HUDEP-2 (cell line): ENCODE measurements at regions not wholly inside any gene's neighbourhood (a gene's known extent, or its start where the extent isn't known, plus 50 kb on each side); places are given as distances from the start of the nearest gene placed in this dataset.

Source experiments
- DNase-seq, 76 experiments: peaks; one replicate each; lab custom pipeline; 2025; ENCODE audit not compliant: unreplicated experiment in 76 of 76; lab: John Stamatoyannopoulos, UW

DNA sequence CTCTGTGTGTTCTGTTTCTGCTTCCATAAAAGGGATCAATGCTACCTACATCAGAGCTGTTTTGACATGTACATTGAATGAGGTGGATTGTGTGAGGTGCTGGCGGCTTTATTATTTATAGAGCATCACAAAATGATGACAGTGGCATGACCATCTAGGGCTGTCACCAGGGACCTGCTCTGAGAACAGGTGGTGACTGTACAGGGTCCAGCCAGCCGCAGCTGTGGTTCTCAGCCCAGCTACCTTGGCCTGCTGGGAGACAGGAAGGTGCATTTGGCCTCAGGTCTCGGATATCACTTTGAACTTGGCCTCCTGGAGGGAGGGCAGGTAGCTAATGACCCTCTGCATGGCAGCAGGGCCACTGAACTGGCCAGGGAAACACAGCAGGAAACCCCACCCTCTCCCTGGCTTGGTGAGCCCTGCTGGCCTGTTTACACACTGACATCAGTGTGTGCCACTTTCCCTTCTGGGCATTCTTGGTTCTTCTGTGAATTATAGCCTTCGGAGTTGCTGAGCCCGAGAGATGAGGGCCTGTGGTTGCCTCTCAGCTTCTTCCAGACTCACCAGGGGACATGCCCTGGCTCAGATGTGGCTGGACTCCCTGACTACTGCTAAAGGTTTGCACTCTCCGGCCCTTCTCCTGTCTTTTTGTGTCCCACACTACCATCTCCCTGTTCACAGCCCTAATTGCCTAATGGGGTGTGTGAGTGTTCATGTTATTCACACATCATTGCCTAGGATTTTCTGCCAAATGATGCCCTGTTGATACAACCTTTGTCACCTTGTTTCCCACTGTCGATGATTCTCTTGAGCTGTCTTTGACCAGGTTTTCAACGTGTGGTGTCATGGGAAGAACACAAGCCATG is 109.2 kb upstream of the RAB12 start:
- no peak for DNase-seq

DNA sequence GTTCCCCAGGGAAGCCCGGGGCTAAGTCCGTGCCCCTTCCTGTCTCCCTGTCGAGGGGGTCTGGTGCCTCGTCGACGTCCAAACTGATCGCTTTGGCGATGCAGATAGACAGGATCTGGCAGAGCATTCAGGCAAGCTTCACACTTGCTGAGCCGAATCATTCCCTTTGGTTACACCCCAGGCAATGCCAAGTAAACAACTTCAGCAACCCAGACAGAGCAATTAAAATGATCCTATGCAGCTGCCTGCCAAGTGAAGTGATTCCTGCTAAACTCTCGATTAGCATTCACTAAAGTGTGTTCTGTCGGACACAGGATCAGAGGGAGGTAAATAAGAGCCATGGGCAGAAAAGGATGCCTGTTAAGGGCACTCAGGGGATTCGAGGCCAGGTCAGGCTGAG is 108.2 kb upstream of the RAB12 start:
- DNase-seq, result no peak

DNA sequence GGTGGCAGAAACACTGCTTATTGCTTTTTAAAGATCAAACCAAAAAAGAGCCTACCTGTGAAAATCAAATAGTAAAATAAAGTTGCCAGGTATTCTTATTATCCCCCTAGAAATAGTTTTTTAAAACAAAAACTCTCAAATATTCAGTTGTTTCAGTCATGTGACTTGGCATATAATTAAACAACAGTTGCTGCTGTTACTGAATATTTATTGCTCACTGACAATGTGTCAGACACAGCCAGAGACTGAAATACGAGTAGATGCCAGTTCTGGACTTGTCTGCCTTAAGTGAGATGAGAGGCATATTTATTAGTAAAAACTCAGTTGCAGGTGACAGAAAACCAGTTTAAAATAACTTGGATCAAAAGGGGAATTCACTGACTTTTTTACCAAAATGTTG is 106.0 kb upstream of the RAB12 start:
- no peak for DNase-seq

DNA sequence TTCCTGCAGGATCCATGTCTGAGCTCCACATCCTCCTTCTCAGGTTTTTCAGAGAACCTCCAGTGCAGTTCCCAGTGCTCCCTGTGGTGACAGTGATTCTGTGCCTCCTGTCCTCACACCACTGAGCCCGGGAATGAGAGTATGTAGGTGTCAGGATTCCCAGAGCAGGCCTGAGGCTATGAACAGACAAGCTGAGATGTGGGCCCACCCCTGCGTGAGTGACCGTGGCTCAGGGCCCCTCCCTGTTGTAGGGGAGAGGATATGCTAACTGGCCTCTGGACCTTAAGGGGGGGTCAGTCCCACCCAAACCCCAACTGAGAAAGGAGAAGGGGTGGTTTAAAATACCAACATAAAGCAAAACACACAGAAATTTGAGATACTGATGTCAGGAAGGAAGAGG is 104.8 kb upstream of the RAB12 start:
- no peak for DNase-seq

DNA sequence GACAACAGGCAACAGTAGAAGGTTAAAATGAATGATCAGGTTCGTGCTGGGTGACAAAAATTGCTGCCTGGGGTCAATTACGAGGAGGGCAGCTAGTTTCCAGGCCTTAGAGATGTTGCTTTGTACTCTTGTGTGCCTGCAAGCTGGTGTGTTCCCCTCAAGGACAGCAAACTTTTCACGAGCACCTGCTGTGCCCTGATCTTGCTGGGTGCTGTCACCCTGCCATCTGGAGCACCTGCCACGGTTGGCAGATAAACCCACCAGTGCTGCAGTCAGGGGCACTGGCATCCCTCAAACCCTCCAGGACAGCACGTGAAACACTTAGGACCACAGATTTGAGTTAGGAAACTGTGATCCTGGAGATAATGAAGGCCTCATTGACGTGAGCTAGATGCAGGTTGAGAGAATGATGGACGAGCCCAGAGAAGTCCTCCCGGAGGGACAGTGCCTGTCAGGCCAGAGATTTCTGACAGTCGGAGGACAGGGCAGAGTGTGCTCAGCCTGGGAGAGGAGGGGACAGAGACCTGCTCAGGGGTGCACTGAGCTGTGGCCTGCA is 104.3 kb upstream of the RAB12 start:
- DNase-seq, result no peak

DNA sequence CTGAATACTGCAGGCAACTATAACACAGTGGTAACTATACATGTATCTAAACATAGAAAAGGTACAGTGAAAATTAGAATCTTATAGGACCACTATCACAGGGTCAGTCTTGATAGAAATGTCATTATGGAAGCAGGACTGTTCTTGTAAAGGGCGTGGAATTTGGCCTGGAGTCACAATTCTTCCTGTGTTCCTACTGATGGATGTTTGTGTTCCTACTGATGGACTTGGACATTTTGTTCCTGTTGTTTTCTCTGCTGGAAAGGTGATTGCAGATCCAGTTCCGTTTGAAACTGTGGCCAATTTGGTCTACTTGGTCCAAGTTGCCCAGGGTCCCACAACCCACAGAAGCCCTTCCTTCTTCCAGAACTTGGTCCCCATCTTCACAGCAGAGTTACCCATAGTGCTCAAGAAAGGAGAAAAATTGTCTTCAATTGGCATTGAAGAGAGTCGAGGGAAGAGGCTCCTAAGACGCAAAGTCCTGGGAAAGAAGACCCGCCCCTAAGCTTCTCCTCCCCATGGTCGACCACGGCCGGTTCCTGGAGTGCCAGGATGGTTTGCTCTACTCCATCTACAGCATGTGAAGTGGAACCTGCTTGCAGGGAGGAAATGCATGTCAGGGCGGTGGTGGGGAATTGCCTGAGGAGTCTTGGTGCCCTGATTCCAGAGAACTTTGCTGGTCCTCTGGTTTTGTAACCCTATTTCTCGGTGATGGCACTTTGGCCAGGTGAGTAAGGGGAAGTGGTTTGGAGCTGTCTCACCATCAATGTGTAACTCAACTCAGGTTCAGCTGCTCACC is 102.8 kb upstream of the RAB12 start:
- no peak for DNase-seq

DNA sequence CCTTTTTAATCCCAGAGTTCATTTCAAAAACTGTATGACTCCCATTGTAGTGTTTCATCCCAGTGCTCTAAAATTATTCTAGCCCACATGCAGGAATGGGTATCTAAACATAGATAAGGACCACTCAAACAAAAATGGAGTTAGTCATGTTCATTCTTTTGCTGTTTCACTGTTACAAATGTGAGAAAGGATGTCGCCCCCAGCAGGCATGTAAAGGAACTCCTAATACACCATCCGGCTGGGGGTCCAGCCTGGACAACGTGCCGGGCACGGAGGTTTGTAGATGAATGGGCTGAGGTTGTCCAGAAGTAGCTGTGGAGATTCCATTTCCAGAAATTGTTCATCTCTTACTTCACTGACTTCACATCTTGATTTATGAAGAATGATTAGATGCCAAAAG is 101.9 kb upstream of the RAB12 start:
- peak in 1 of 76 experiments; percentile 15 for DNase-seq

GRCh38 chr18:8507915-8508705 is 101.1 kb upstream of the RAB12 start:
- DNase-seq, result no peak

DNA sequence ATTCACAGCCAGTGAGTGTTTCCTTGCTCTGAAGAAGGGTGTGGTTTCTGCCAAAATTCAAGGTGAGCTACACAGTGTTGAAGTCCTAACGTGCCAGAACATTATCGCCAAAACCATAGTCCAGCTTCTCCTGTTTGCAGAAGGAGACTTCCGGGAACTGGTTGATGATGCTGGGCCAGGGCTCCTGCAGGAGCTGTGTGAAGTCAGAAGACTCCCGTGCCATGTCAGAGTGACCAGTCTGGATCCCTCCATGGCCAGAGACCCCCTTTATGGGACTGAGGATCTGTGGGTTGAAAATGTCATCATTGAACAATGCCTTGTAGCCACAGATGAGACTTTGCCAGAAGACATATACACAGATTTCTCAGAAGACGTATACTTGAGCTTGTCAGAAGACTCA is 96.0 kb upstream of the RAB12 start:
- no peak for DNase-seq

- DNase-seq, result no peak
Measured at GRCh38 chr18:8514409-8514808, 94.8 kb upstream of the RAB12 start.

DNA sequence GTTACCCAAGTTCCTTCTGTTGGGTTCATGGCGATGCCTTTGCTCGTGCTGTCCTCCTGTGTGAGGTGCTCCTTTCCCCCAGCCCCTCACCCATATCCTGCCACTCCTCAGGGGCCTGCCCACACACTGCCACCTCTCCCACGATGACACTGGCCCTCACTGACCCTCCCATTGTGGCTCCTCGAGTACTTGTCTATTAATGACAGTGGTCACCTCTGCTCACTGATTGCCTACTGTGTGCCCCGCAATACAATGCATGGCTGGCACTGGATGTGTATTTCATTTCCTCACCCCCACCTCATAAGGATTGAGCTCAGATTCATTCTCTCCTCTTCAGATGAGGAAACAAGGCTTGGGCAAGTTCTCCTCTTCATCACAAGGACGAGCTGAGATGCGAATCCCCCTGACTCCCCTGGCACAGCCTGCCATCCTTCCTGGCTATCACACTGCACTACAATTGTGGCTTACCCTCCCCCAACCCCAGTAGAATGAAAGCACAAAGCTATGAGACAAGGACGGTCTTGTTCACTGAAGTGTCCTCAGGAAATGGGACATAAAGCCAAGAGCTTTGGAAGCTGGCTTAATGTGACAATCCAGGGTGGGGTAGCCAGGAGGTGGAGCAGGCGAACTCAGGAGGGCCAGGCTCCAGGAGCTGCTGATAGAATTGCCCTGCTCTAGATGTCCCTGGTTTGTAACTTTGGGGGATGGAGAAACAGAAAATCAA is 93.9 kb upstream of the RAB12 start:
- no peak for DNase-seq

GRCh38 chr18:8516371-8517250 is 92.6 kb upstream of the RAB12 start:
- DNase-seq, result no peak

- no peak for DNase-seq
Measured at GRCh38 chr18:8517276-8517675, 92.0 kb upstream of the RAB12 start.

GRCh38 chr18:8519102-8519501 is 90.1 kb upstream of the RAB12 start:
- no peak for DNase-seq

- no peak for DNase-seq
Measured at GRCh38 chr18:8520266-8520665, 89.0 kb upstream of the RAB12 start.

DNA sequence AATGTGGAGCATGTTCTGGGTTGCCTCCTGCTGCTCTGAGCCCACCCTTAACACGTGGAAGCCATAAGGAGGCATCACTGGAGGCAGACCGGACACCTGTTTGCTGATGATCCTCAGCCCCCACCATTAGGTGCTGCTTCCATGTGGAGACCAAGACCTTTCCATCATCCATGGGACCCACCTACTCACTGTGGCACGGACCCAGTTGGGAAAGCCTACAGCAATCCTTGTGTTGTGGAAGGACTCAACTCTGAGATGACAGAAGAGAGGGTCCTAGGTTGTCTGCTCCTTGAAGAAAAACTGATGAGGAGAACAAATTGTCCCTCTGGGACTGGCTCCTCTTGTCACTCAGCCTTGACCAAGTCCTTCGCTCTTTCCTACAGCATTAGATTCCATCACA is 86.5 kb upstream of the RAB12 start:
- DNase-seq, result no peak

GRCh38 chr18:8525692-8526091 is 83.5 kb upstream of the RAB12 start:
- DNase-seq, result peak in 2 of 76 experiments; percentile 5 to 11

- DNase-seq, result no peak
Measured at GRCh38 chr18:8526332-8526731, 82.9 kb upstream of the RAB12 start.

GRCh38 chr18:8529609-8530008 is 79.6 kb upstream of the RAB12 start:
- no peak for DNase-seq
